ENCODE measurements at regions not wholly inside any gene's neighbourhood (a gene's known extent, or its start where the extent isn't known, plus 50 kb on each side); places are given as distances from the start of the nearest gene placed in this dataset.

- TF ChIP-seq, protein P1, sequence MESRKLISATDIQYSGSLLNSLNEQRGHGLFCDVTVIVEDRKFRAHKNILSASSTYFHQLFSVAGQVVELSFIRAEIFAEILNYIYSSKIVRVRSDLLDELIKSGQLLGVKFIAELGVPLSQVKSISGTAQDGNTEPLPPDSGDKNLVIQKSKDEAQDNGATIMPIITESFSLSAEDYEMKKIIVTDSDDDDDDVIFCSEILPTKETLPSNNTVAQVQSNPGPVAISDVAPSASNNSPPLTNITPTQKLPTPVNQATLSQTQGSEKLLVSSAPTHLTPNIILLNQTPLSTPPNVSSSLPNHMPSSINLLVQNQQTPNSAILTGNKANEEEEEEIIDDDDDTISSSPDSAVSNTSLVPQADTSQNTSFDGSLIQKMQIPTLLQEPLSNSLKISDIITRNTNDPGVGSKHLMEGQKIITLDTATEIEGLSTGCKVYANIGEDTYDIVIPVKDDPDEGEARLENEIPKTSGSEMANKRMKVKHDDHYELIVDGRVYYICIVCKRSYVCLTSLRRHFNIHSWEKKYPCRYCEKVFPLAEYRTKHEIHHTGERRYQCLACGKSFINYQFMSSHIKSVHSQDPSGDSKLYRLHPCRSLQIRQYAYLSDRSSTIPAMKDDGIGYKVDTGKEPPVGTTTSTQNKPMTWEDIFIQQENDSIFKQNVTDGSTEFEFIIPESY (IDR thresholded peaks at IDR 0.05): no peak
Measured at GRCh38 chr12:23133471-23133870, 508.5 kb downstream of the ETNK1 start (continued).

GRCh38 chr12:23139026-23139425 lies 514.1 kb downstream of the ETNK1 start:
- WGBS: 91% methylated on average over 4 of the region's 4 CpGs
- no peaks in the 10 kb centered on the region for H3K36me3 ChIP-seq (ENCODE audit: control insufficient read depth in 4 of 4, insufficient read depth in 3 of 4, low read depth in 1 of 4, low read length in 3 of 4)

More at GRCh38 chr12:23139026-23139425, 514.1 kb downstream of the ETNK1 start:
- no peak overlapping the region for H3K27ac ChIP-seq (ENCODE audit: low read depth in 1 of 2, low read length in 2 of 2)
- no peaks in the 10 kb centered on the region for H3K27me3 ChIP-seq (ENCODE audit: control insufficient read depth in 4 of 4, insufficient read depth in 4 of 4, low read length in 3 of 4)
- H3K9me3 ChIP-seq (ENCODE audit: control insufficient read depth in 4 of 4, low read length in 3 of 4): no peaks in the 10 kb centered on the region
- H3K4me1 ChIP-seq (ENCODE audit: control insufficient read depth in 4 of 4, insufficient read depth in 4 of 4, low read length in 3 of 4): no peaks in the 10 kb centered on the region
- DNase-seq (ENCODE audit: low spot score): no peak
- H3K9ac ChIP-seq (ENCODE audit: low read depth in 1 of 2, low read length in 2 of 2): no peak overlapping the region
- no peak overlapping the region for H3K4me3 ChIP-seq (ENCODE audit: low read depth in 1 of 3, low read length in 3 of 3)
- TF ChIP-seq, protein P2, sequence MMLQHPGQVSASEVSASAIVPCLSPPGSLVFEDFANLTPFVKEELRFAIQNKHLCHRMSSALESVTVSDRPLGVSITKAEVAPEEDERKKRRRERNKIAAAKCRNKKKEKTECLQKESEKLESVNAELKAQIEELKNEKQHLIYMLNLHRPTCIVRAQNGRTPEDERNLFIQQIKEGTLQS (IDR thresholded peaks at IDR 0.05): no peak
- no peak for TF ChIP-seq RAD21 (IDR thresholded peaks at IDR 0.05)
- no peak for TF ChIP-seq TAF1 (conservative IDR thresholded peaks at IDR 0.05)
- no peak for TF ChIP-seq SP1 (IDR thresholded peaks at IDR 0.05)
- no peak for TF ChIP-seq EGR1 (IDR thresholded peaks at IDR 0.05; ENCODE audit: low read depth in 2 of 2)
- TF ChIP-seq CTCF (IDR thresholded peaks at IDR 0.05; ENCODE audit: low read depth, low read length, missing input control): no peak
- TF ChIP-seq RXRA (IDR thresholded peaks at IDR 0.05): no peak
- TF ChIP-seq NR2F2 (IDR thresholded peaks at IDR 0.05): no peak
- TF ChIP-seq, protein P1 (IDR thresholded peaks at IDR 0.05): no peak
- no peak for TF ChIP-seq JUND (IDR thresholded peaks at IDR 0.05)
- no peak for TF ChIP-seq HNF4A (conservative IDR thresholded peaks at IDR 0.05)
- TF ChIP-seq, protein P3, sequence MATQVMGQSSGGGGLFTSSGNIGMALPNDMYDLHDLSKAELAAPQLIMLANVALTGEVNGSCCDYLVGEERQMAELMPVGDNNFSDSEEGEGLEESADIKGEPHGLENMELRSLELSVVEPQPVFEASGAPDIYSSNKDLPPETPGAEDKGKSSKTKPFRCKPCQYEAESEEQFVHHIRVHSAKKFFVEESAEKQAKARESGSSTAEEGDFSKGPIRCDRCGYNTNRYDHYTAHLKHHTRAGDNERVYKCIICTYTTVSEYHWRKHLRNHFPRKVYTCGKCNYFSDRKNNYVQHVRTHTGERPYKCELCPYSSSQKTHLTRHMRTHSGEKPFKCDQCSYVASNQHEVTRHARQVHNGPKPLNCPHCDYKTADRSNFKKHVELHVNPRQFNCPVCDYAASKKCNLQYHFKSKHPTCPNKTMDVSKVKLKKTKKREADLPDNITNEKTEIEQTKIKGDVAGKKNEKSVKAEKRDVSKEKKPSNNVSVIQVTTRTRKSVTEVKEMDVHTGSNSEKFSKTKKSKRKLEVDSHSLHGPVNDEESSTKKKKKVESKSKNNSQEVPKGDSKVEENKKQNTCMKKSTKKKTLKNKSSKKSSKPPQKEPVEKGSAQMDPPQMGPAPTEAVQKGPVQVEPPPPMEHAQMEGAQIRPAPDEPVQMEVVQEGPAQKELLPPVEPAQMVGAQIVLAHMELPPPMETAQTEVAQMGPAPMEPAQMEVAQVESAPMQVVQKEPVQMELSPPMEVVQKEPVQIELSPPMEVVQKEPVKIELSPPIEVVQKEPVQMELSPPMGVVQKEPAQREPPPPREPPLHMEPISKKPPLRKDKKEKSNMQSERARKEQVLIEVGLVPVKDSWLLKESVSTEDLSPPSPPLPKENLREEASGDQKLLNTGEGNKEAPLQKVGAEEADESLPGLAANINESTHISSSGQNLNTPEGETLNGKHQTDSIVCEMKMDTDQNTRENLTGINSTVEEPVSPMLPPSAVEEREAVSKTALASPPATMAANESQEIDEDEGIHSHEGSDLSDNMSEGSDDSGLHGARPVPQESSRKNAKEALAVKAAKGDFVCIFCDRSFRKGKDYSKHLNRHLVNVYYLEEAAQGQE (IDR thresholded peaks at IDR 0.05): no peak
- no peak for TF ChIP-seq FOXA1 (IDR thresholded peaks at IDR 0.05)
- no peak for TF ChIP-seq GABPA (IDR thresholded peaks at IDR 0.05 in 1 of 2, conservative IDR thresholded peaks at IDR 0.05 in 1 of 2)
- no peak for TF ChIP-seq MAX (IDR thresholded peaks at IDR 0.05)
- TF ChIP-seq FOXA2 (IDR thresholded peaks at IDR 0.05): no peak
- TF ChIP-seq YY1 (IDR thresholded peaks at IDR 0.05): no peak
- TF ChIP-seq HNF4G (IDR thresholded peaks at IDR 0.05): no peak

Data from liver (tissue), 8 donors.